Breast epithelium (tissue), 3 donors: ENCODE measurements at regions not wholly inside any gene's neighbourhood (a gene's known extent, or its start where the extent isn't known, plus 50 kb on each side); places are given as distances from the start of the nearest gene placed in this dataset.

Source experiments
- POLR2A ChIP-seq: fragments of 450-650 bp; IDR thresholded peaks from one replicate; pipeline ENCODE4 v1.6.1; 2016; ENCODE audit warnings: antibody characterized with exemption, mild to moderate bottlenecking, moderate library complexity
- TF ChIP-seq, protein P1 (sequence below), 3 donors: fragments of 450-650 bp; IDR thresholded peaks; one replicate each; pipeline ENCODE4 v1.5.1; 2016 to 2017; ENCODE audit warnings: antibody characterized with exemption in 3 of 3, mild to moderate bottlenecking in 3 of 3, moderate library complexity in 3 of 3

DNA sequence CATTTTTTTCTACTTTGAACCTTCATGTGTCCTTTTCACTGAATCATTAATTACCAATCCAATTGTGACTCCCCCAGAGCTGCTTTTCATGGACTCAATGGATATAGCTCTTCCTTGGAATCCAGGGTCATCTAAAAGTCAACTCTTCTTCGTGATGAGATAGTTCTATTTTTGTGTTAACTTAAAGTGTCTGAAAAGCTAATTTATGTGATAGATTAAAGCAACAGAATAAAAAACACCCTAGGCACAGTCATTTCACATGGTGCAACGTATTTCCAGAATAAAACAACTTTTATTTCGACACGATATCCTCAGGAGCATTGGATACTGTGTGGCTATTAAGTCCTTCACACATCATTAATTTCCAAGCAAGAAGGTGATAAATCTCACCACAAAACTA lies 250.6 kb upstream of the SPHKAP start:
- TF ChIP-seq, protein P1, sequence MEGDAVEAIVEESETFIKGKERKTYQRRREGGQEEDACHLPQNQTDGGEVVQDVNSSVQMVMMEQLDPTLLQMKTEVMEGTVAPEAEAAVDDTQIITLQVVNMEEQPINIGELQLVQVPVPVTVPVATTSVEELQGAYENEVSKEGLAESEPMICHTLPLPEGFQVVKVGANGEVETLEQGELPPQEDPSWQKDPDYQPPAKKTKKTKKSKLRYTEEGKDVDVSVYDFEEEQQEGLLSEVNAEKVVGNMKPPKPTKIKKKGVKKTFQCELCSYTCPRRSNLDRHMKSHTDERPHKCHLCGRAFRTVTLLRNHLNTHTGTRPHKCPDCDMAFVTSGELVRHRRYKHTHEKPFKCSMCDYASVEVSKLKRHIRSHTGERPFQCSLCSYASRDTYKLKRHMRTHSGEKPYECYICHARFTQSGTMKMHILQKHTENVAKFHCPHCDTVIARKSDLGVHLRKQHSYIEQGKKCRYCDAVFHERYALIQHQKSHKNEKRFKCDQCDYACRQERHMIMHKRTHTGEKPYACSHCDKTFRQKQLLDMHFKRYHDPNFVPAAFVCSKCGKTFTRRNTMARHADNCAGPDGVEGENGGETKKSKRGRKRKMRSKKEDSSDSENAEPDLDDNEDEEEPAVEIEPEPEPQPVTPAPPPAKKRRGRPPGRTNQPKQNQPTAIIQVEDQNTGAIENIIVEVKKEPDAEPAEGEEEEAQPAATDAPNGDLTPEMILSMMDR (IDR thresholded peaks at IDR 0.05): no peak
- no peak for TF ChIP-seq POLR2A
